Muscle of leg (tissue), 3 donors: ENCODE measurements at regions not wholly inside any gene's neighbourhood (a gene's known extent, or its start where the extent isn't known, plus 50 kb on each side); places are given as distances from the start of the nearest gene placed in this dataset.
A peak's percentile ranks its signal among the peaks of the same experiment; 100 is the strongest.
"Not testable (repeated sequence)": the region's sequence is repeated elsewhere in the genome, so short reads cannot be mapped to it uniquely, and the experiment has no call there.

ENCODE experiments used
- DNase-seq: peaks from one replicate; pipeline ENCODE4 v3.0.0; 2013
- H3K27ac ChIP-seq: one replicate; pipeline ENCODE4 v1.5.1; 2013; ENCODE audit warnings: mild to moderate bottlenecking, low read length, control low read depth
- H3K27me3 ChIP-seq: one replicate; pipeline ENCODE4 v1.6.1; 2013; ENCODE audit warnings: low read length; ENCODE audit not compliant: control insufficient read depth, insufficient read depth
- H3K36me3 ChIP-seq: one replicate; pipeline ENCODE4 v1.6.1; 2013; ENCODE audit warnings: low read length; ENCODE audit not compliant: control insufficient read depth, insufficient read depth
- H3K4me1 ChIP-seq: one replicate; pipeline ENCODE4 v1.6.1; 2013; ENCODE audit warnings: low read length; ENCODE audit not compliant: control insufficient read depth, insufficient read depth
- H3K4me3 ChIP-seq: one replicate; pipeline ENCODE4 v1.5.1; 2013; ENCODE audit warnings: low read length, control low read depth
- H3K9me3 ChIP-seq: replicated peaks from 2 replicates; pipeline ENCODE4 v1.6.1; 2013; ENCODE audit warnings: low read depth, low read length; ENCODE audit not compliant: control insufficient read depth
- WGBS: methylation state at CpG from one replicate; pipeline ENCODE4 v1.1.5; 2013; ENCODE audit warnings: missing lambda C conversion rate; ENCODE audit not compliant: insufficient coverage; 5-methylcytosine and 5-hydroxymethylcytosine counted together

- WGBS, result 94% methylated on average over 3 of the region's 6 CpGs
- Histone ChIP-seq H3K9me3 (no peaks in the 10 kb centered on the region), H3K27me3 (no peaks in the 10 kb centered on the region)
Observed at GRCh38 chr3:69491975-69492374, 106.1 kb upstream of the FRMD4B start.

DNA sequence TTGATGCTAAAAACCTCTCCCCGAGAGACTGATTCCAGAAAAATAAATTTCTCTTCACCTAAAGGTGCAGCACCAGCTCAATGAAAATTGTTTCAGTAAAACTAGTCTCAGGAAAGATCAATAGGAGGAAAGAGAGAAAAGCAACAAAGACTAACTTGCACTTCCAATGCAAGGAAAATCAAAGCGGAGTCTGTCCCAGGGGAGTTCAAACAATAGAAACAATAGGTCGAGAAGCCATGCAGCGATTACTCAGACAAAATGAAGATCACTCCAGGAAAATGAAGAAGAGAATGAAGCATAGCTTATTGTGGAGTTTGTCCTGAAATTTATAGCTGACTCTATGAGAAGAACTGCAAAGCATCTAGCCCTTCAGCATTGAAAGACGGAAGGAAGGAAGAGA lies 105.1 kb upstream of the FRMD4B start:
- DNase-seq, result peak; percentile 20
- H3K27me3 ChIP-seq, result no peaks in the 10 kb centered on the region
- H3K27ac ChIP-seq, result no peak overlapping the region
- peaks cover 2% of the 10 kb centered on the region for H3K4me1 ChIP-seq
- no peaks in the 10 kb centered on the region for H3K36me3 ChIP-seq
- no CpG with 5 or more reads among the region's 5 CpGs for WGBS
- no peak overlapping the region for H3K4me3 ChIP-seq
- no peaks in the 10 kb centered on the region for H3K9me3 ChIP-seq

More at GRCh38 chr3:69491975-69492374, 106.1 kb upstream of the FRMD4B start:
- Histone ChIP-seq H3K27ac (no peak overlapping the region), H3K4me1 (peaks cover 2% of the 10 kb centered on the region), H3K4me3 (no peak overlapping the region), H3K36me3 (no peaks in the 10 kb centered on the region)
- peak; percentile 14 for DNase-seq

DNA sequence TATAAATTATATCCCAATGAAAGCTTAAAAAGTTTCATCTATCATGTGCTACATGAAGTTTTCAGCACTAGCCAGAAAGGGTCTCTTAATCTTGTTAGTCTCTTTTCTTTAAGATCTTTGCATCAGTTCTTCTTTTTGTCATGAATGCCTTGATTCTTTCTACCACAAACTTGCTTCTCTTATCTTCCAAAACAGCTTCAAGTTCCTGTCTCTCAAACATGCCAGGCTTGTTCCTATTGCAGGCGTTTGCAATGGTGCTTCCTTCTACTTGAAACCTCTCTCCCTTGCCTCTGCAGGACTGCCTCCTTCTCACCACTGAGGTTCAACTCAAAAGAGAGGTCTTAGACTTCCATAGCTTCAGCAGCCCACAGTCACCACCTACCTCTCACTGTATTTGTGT lies 104.3 kb upstream of the FRMD4B start:
- Histone ChIP-seq H3K4me1 (peaks cover 2% of the 10 kb centered on the region), H3K27me3 (no peaks in the 10 kb centered on the region), H3K4me3 (no peak overlapping the region), H3K36me3 (no peaks in the 10 kb centered on the region), H3K9me3 (no peaks in the 10 kb centered on the region), H3K27ac (no peak overlapping the region)
- DNase-seq, result peak; percentile 13
- WGBS, result 70% methylated on average over 1 of the region's 1 CpG

DNA sequence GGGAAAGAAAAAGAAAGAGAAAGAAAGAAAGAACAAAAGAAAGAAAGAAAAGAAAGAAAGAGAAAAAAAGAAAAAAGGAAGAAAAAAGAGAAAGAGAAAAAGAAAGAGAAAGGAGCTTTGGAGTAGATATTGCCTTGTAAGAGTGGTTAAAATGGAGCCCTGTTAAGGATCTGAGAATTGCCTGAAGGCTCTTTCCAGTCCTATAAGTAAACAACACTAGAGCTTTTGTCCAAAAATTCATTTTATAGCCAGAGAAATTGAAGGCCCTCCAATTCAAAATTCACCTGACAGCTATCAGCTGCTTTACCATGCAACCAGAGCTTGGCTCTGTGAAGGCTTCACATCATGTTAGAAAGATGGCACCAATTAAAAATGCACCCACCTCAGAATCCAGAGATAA lies 102.1 kb upstream of the FRMD4B start:
- H3K9me3 ChIP-seq, result peaks cover 4% of the 10 kb centered on the region
- H3K27ac ChIP-seq, result no peak overlapping the region
- H3K36me3 ChIP-seq, result no peaks in the 10 kb centered on the region
- no peaks in the 10 kb centered on the region for H3K27me3 ChIP-seq
- H3K4me3 ChIP-seq, result no peak overlapping the region
- DNase-seq, result no peak
- peaks cover 8% of the 10 kb centered on the region for H3K4me1 ChIP-seq

DNA sequence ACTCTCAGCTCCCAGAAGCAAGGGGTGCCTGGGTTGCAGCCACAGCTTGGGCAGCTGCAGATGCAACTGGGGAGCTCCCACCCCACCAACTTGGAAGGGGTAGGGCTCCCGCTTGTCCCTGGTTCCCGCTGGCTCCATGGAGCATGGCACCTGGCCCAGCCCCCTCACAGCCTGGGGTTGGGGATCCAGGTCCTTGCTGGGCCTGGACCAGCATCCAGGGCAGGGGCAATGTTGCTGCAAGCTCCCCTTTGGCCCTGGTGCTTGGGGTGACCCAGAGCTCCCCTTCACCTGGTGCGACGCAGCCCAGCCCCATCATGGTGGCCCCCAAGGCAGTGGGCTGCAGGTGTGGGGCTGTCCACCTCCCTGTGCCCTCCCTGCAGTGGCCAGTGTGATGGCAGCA lies 99.6 kb upstream of the FRMD4B start:
- Histone ChIP-seq H3K4me3 (no peak overlapping the region), H3K9me3 (peaks cover 4% of the 10 kb centered on the region), H3K4me1 (peaks cover 6% of the 10 kb centered on the region), H3K36me3 (no peaks in the 10 kb centered on the region), H3K27ac (no peak overlapping the region), H3K27me3 (no peaks in the 10 kb centered on the region)
- WGBS, result 92% methylated on average over 4 of the region's 4 CpGs
- no peak for DNase-seq

DNA sequence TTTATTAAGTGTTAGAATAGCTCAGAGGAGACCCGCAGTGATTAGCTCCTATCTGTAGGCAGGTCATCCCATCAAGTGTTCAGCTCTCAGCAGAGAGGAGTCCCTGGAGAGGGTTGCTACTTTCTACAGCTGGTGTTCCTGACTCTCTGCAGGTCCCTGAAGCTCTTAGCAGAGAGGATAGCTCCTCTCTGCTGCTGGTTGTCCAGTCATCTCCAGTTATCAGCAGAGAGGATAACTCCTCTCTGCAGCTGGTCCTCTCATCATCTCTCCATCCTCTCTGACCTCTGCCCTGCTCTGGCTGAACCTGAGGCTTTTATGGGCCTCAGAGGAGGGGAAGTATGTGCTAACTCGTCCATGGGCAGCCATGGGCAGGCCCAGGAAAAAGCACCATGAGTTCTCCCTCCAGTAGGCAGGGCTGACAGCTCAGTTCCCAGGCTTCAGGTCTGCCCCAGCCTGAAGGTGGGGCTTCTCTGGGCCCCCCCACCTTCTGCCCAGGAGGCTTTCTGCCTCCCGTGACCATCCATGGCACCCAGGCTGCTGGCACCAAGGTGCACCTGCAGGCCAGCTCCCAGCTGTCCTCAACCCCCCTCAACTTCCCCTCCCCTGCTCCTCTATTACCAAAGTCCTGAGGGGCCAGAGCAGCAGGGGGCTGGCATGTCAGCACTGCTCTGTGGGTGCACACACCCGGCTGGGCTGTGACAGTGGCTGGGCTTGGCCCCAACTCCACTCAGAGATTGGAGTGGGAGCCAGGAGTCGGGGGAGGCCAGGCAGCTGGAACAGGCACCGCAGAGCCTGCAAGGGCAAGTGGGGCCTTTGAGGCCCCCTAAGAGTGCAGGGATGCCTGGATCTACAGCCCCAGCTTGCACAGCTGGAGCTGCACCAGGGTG lies 98.9 kb upstream of the FRMD4B start:
- H3K36me3 ChIP-seq, result no peaks in the 10 kb centered on the region
- no peak for DNase-seq
- peaks cover 6% of the 10 kb centered on the region for H3K4me1 ChIP-seq
- H3K9me3 ChIP-seq, result peaks cover 4% of the 10 kb centered on the region
- H3K4me3 ChIP-seq, result no peak overlapping the region
- H3K27ac ChIP-seq, result no peak overlapping the region
- 45% methylated on average over 6 of the region's 6 CpGs for WGBS
- H3K27me3 ChIP-seq, result no peaks in the 10 kb centered on the region

DNA sequence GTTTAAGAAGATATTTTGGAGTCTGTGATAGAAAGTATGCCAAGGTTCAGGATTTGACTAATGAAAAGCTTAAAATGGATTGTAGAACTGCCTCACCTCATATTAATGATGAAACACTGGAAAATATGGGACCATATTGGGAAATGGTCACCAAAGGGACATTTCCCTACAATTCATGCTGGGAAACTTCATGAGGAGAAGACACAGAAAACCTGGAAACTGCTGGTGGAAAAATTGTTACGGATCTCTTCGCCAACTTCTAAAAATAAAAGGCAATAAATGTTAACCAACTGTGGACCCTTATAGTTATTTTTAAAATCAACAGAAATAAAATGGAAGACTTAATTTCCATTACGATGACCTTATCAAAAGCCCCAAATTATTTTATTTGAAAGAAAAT lies 97.6 kb upstream of the FRMD4B start:
- no CpG with 5 or more reads among the region's 3 CpGs for WGBS
- Histone ChIP-seq H3K36me3 (no peaks in the 10 kb centered on the region), H3K27ac (no peak overlapping the region), H3K4me3 (no peak overlapping the region), H3K27me3 (no peaks in the 10 kb centered on the region), H3K4me1 (peaks cover 6% of the 10 kb centered on the region), H3K9me3 (peaks cover 4% of the 10 kb centered on the region)
- peak; percentile 61 for DNase-seq

DNA sequence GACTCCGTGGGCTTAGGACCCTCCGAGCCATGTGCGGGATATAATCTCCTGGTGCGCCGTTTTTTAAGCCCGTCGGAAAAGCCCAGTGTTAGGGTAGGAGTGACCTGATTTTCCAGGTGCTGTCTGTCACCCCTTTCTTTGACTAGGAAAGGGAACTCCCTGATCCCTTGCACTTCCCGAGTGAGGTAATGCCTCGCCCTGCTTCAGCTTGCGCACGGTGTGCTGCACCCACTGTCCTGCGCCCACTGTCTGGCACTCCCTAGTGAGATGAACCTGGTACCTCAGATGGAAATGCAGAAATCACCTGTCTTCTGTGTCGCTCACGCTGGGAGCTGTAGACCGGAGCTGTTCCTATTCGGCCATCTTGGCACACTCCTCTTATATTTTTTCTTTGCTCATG lies 95.1 kb upstream of the FRMD4B start:
- H3K36me3 ChIP-seq, DNase-seq, H3K4me1 ChIP-seq, H3K9me3 ChIP-seq, H3K27ac ChIP-seq, H3K4me3 ChIP-seq, H3K27me3 ChIP-seq: not testable (repeated sequence)
- WGBS, result no CpG with 5 or more reads among the region's 16 CpGs

DNA sequence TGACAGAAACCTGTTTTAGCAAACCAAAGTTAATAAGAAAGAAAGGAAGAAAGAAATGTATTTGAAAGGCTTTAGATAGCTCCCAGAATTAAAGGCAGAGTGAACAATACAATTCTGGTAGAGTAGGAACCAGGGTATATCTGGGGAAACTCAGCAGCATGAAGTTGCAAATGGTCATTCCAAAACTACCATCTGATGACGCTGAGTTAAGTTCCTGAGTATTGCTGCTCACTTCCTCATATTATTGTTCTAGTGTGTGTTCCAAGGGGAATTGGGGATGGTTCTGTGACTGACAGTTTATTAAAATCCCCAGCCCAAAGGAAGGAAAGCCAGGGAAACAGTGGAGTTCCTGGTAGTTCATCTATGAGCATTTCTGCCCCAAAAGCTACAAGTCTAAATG lies 88.3 kb upstream of the FRMD4B start:
- Histone ChIP-seq H3K36me3 (no peaks in the 10 kb centered on the region), H3K4me3 (no peak overlapping the region), H3K4me1 (no peaks in the 10 kb centered on the region), H3K9me3 (no peaks in the 10 kb centered on the region), H3K27ac (no peak overlapping the region), H3K27me3 (no peaks in the 10 kb centered on the region)
- DNase-seq, result peak; percentile 37
- WGBS, result no CpG with 5 or more reads among the region's 1 CpG

- Histone ChIP-seq H3K9me3 (no peaks in the 10 kb centered on the region), H3K27ac (no peak overlapping the region), H3K27me3 (no peaks in the 10 kb centered on the region), H3K4me3 (no peak overlapping the region), H3K4me1 (no peaks in the 10 kb centered on the region), H3K36me3 (no peaks in the 10 kb centered on the region)
- DNase-seq, result peak; percentile 32
- WGBS, result 83% methylated on average over 1 of the region's 1 CpG
Observed at GRCh38 chr3:69472093-69472492, 86.2 kb upstream of the FRMD4B start.

DNA sequence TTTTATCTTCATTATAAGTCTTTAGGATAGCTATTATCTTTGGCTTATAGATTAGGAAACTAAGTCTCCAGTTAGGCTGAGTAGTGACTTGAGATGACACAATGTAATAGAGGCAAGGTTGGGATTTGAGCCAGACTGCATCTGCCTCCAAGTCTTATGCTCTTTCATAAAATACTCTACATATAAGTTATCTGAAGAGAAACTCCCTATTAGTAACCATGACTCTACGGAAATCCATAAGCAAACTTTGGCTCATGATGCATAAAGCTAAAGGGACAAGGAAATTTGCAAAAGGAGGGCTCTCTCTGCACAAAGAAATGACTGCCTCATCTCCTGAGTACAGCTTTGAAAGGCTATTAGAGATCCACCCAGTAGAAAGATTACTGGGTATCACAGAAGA lies 77.6 kb upstream of the FRMD4B start:
- H3K4me1 ChIP-seq, result peaks cover 2% of the 10 kb centered on the region
- no peak overlapping the region for H3K4me3 ChIP-seq
- no peak overlapping the region for H3K27ac ChIP-seq
- WGBS, result no CpG with 5 or more reads among the region's 1 CpG
- H3K9me3 ChIP-seq, result no peaks in the 10 kb centered on the region
- H3K36me3 ChIP-seq, result no peaks in the 10 kb centered on the region
- no peaks in the 10 kb centered on the region for H3K27me3 ChIP-seq
- DNase-seq, result peak; percentile 58
